ENCODE measurements at regions not wholly inside any gene's neighbourhood (a gene's known extent, or its start where the extent isn't known, plus 50 kb on each side); places are given as distances from the start of the nearest gene placed in this dataset.
A peak's percentile ranks its signal among the peaks of the same experiment; 100 is the strongest.

DNA sequence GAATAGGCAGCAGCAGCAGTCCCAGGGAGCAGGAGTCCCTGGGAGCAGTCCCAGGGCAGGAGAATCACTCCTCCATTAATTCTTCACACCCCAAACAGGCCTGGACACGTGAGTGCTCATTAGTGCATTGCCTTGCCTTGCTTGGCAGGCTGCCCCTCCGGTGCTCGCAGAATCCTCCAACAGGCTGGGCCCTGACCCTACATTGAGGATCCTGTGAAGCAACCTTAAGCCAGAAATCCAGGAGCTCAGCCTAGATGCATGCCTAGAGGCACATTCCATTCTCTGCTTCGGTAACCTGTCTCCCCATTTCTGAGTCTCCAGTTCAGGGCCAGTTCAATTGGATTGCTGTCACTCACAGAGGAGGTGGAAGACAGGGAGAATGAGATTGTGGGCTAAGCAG is 97.4 kb upstream of the LRATD1 start:
- Mint-ChIP-seq H3K4me3 (ENCODE audit: low read depth) (no peak overlapping the region), H3K27me3 (no peaks in the 10 kb centered on the region), H3K36me3 (ENCODE audit: insufficient read depth) (no peaks in the 10 kb centered on the region), H3K9me3 (ENCODE audit: low read depth) (peaks cover 4% of the 10 kb centered on the region), H3K27ac (no peak overlapping the region), H3K4me1 (ENCODE audit: low read depth) (peaks cover 5% of the 10 kb centered on the region)
- DNase-seq (ENCODE audit: low spot score, unreplicated experiment): no peak
- TF ChIP-seq, protein P1, sequence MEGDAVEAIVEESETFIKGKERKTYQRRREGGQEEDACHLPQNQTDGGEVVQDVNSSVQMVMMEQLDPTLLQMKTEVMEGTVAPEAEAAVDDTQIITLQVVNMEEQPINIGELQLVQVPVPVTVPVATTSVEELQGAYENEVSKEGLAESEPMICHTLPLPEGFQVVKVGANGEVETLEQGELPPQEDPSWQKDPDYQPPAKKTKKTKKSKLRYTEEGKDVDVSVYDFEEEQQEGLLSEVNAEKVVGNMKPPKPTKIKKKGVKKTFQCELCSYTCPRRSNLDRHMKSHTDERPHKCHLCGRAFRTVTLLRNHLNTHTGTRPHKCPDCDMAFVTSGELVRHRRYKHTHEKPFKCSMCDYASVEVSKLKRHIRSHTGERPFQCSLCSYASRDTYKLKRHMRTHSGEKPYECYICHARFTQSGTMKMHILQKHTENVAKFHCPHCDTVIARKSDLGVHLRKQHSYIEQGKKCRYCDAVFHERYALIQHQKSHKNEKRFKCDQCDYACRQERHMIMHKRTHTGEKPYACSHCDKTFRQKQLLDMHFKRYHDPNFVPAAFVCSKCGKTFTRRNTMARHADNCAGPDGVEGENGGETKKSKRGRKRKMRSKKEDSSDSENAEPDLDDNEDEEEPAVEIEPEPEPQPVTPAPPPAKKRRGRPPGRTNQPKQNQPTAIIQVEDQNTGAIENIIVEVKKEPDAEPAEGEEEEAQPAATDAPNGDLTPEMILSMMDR (IDR thresholded peaks at IDR 0.05; ENCODE audit: unreplicated experiment): no peak

DNA sequence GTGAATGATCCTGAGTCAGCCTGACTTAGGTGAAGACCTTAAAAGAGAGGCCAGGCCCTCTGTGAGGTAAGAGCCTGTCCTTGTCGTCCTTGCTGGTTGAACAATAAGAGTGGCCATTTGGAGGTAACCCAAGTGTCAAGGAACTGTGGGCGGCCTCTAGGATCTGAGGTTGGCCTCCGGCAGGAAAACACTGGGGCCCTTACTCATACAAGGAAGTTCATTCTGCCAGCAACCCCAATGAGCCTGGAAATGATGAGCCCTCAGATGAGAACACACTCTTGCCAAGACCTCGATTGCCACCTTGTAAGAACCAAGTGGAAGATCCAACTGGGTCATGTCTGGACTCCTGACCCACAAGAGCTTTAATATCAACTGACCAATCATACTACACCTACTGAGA is 95.5 kb upstream of the LRATD1 start:
- Mint-ChIP-seq H3K4me3 (ENCODE audit: low read depth) (no peak overlapping the region), H3K36me3 (ENCODE audit: insufficient read depth) (peaks cover 2% of the 10 kb centered on the region), H3K27me3 (no peaks in the 10 kb centered on the region), H3K9me3 (ENCODE audit: low read depth) (peaks cover 8% of the 10 kb centered on the region), H3K27ac (no peak overlapping the region), H3K4me1 (ENCODE audit: low read depth) (peaks cover 7% of the 10 kb centered on the region)
- TF ChIP-seq, protein P1 (IDR thresholded peaks at IDR 0.05; ENCODE audit: unreplicated experiment): no peak
- DNase-seq (ENCODE audit: low spot score, unreplicated experiment): no peak

DNA sequence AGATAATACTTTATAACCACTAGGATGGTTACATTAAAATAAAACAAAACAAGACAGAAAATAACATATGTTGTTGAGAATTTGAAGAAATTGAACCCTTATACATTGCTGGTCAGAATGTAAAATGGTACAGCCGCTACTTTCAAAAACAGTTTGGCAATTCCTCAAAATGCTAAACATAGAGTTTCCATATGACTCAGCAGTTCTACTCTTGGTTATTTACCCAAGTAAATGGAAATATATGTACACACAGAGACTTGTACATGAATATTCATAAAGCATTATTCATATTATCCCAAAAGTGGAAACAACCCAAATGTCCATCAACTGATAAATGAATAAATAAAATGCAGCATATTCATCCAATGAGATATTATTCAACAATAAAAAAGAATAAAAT is 92.5 kb upstream of the LRATD1 start:
- H3K27me3 Mint-ChIP-seq: no peaks in the 10 kb centered on the region
- no peak overlapping the region for H3K27ac Mint-ChIP-seq
- peaks cover 7% of the 10 kb centered on the region for H3K36me3 Mint-ChIP-seq (ENCODE audit: insufficient read depth)
- peaks cover 10% of the 10 kb centered on the region for H3K9me3 Mint-ChIP-seq (ENCODE audit: low read depth)
- peaks cover 22% of the 10 kb centered on the region for H3K4me1 Mint-ChIP-seq (ENCODE audit: low read depth)
- H3K4me3 Mint-ChIP-seq (ENCODE audit: low read depth): no peak overlapping the region
- DNase-seq (ENCODE audit: low spot score, unreplicated experiment): no peak
- TF ChIP-seq, protein P1 (IDR thresholded peaks at IDR 0.05; ENCODE audit: unreplicated experiment): no peak

DNA sequence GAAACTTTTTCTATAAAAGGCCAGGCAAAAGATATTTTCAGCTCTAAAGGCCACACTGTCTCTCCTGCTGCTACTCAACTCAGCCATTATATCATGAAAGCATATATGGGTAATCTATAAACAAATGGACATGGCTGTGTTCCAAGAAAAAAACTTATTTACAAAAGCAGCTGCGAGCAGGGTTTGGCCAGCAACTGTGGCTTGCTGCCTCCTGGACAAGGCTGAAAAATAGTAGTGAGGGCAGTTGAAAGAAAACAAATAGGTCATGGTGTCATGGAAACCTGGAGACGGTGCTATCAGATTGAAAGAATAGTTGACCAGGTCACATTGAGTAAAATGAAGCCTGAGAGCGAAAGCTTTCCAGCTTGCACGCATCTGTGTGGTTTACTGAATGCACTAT is 89.2 kb upstream of the LRATD1 start:
- Mint-ChIP-seq H3K36me3 (ENCODE audit: insufficient read depth) (peaks cover 7% of the 10 kb centered on the region), H3K9me3 (ENCODE audit: low read depth) (peaks cover 10% of the 10 kb centered on the region), H3K4me3 (ENCODE audit: low read depth) (no peak overlapping the region), H3K27me3 (no peaks in the 10 kb centered on the region), H3K4me1 (ENCODE audit: low read depth) (peaks cover 24% of the 10 kb centered on the region), H3K27ac (peak overlapping the region; percentile 29)
- TF ChIP-seq, protein P1 (IDR thresholded peaks at IDR 0.05; ENCODE audit: unreplicated experiment): no peak
- no peak for DNase-seq (ENCODE audit: low spot score, unreplicated experiment)

DNA sequence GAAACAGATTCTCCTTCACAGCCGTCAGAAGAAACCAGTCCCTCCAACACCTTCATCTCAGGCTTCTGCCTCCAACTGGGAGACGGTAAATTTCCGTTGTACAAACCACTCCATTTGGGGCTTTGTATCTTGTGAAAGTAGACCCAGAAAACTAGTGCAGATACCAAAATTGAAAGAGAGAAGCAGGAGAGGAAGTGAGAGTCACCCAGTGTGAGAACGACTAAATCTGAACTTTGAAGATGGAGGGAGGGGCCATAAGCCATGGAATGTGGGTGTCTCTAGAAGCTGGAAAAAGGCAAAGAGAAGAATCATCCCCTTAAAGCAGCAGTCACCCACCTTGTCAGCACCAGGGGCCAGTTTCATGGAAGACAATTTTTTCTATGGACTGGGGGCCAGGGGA is 88.3 kb upstream of the LRATD1 start:
- H3K27me3 Mint-ChIP-seq: no peaks in the 10 kb centered on the region
- TF ChIP-seq, protein P1 (IDR thresholded peaks at IDR 0.05; ENCODE audit: unreplicated experiment): no peak
- DNase-seq (ENCODE audit: low spot score, unreplicated experiment): no peak
- peak overlapping the region; percentile 85 for H3K27ac Mint-ChIP-seq
- H3K36me3 Mint-ChIP-seq (ENCODE audit: insufficient read depth): peaks cover 7% of the 10 kb centered on the region
- peaks cover 10% of the 10 kb centered on the region for H3K9me3 Mint-ChIP-seq (ENCODE audit: low read depth)
- H3K4me3 Mint-ChIP-seq (ENCODE audit: low read depth): no peak overlapping the region
- H3K4me1 Mint-ChIP-seq (ENCODE audit: low read depth): peaks cover 30% of the 10 kb centered on the region
